GM13977 (cell line): ENCODE measurements at regions not wholly inside any gene's neighbourhood (a gene's known extent, or its start where the extent isn't known, plus 50 kb on each side); places are given as distances from the start of the nearest gene placed in this dataset.

Experiments used
- DNase-seq: peaks from one replicate; pipeline ENCODE4 v3.0.0; 2012; ENCODE audit warnings: low spot score
- CTCF ChIP-seq: IDR thresholded peaks from 2 replicates; pipeline ENCODE4 v1.5.1; 2012; ENCODE audit warnings: mild to moderate bottlenecking, control low read depth; ENCODE audit not compliant: insufficient read depth; ENCODE audit errors: extremely low read depth, missing control alignments
- in situ Hi-C: fragments of 300-500 bp; cut with MboI; formaldehyde crosslinking; loops from one replicate; pipeline ENCODE4 v1.12.0; 2022; ENCODE audit warnings: low sequenced_read_pairs, low pct_unique_long_range_greater_than_20kb, mixed read lengths, inconsistent platforms; ENCODE audit not compliant: unreplicated experiment

- in situ Hi-C loops = no loop called here
- no peak for DNase-seq
- no peak for TF ChIP-seq CTCF
Measured at GRCh38 chr3:73759297-73759711, 134.6 kb upstream of the PDZRN3 start.

- TF ChIP-seq CTCF = no peak
- no peak for DNase-seq
- in situ Hi-C loops = no loop called here
Measured at GRCh38 chr3:73757536-73757935, 132.8 kb upstream of the PDZRN3 start.

GRCh38 chr3:73753985-73754384 is 129.2 kb upstream of the PDZRN3 start:
- DNase-seq = no peak
- no peak for TF ChIP-seq CTCF
- in situ Hi-C loops = no loop called here

GRCh38 chr3:73752338-73752737 is 127.6 kb upstream of the PDZRN3 start:
- in situ Hi-C loops = no loop called here
- DNase-seq = no peak
- TF ChIP-seq CTCF = no peak

GRCh38 chr3:73746623-73747022 is 121.9 kb upstream of the PDZRN3 start:
- in situ Hi-C loops = no loop called here
- TF ChIP-seq CTCF = no peak

GRCh38 chr3:73745526-73746191 is 120.9 kb upstream of the PDZRN3 start:
- in situ Hi-C loops = no loop called here
- TF ChIP-seq CTCF = no peak
- DNase-seq = no peak

More at GRCh38 chr3:73746623-73747022, 121.9 kb upstream of the PDZRN3 start:
- no peak for DNase-seq
